ELF-1 (cell line): ENCODE measurements at regions not wholly inside any gene's neighbourhood (a gene's known extent, or its start where the extent isn't known, plus 50 kb on each side); places are given as distances from the start of the nearest gene placed in this dataset.

Experiments used
- DNase-seq: peaks from one replicate; pipeline ENCODE4 v3.0.0-alpha.2; 2016; ENCODE audit warnings: low read depth, low spot score

GRCh38 chr9:2570615-2571479 is 50.7 kb upstream of the VLDLR start:
- DNase-seq = peak; percentile 38
